ENCODE measurements at regions not wholly inside any gene's neighbourhood (a gene's known extent, or its start where the extent isn't known, plus 50 kb on each side); places are given as distances from the start of the nearest gene placed in this dataset.

DNA sequence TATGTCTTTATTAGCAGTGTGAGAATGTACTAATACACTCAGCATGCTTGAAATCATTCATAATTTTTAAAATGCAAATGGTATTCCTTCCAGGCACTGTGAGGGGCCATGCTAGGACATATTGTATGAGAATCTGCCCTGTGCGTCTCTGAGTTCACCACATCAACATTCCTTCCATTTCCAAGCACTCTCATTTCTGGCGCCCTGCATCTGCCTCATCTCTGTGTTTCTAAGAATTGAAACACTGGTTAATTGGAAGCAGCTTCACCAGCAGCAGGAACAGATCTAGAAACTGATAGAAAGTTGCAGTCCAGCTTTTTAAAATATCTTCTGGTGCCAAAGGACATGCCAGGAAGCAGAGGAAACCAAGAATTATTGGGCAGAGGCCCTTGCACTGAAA, 555.9 kb upstream of the DPP6 start:
- Mint-ChIP-seq H3K9me3 (peaks cover 11% of the 10 kb centered on the region), H3K27ac (no peak overlapping the region), H3K27me3 (ENCODE audit: low read depth) (no peaks in the 10 kb centered on the region), H3K4me1 (ENCODE audit: low read depth) (no peaks in the 10 kb centered on the region), H3K4me3 (no peak overlapping the region), H3K36me3 (ENCODE audit: low read depth) (no peaks in the 10 kb centered on the region)
- intact Hi-C loops (cut with micrococcal nuclease) = no loop called here
- CTCF ChIA-PET = no interaction called here
- DNase-seq = no peak

DNA sequence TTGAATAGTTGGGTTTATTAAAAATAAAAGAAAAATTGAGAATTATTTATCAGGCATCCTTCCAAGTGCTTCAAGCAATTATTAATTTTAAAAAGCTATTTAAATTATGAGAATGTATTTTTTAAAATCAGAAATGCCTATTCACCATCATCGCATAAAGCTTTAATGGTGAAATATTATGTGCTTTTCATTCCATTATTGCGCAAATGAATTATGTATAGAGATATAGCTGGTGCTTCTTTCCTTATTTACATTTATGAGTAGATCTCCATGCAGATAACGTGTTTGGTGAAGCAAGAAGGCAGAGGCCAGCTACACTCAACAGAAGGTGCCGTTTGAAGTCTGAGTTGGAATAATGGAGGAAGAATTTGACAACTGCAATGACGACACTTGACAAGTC, 549.1 kb upstream of the DPP6 start:
- Mint-ChIP-seq H3K36me3 (ENCODE audit: low read depth) (no peaks in the 10 kb centered on the region), H3K4me1 (ENCODE audit: low read depth) (no peaks in the 10 kb centered on the region)
- no peak for DNase-seq

GRCh38 chr7:153504288-153505075, 547.7 kb upstream of the DPP6 start:
- intact Hi-C loops (cut with micrococcal nuclease) = no loop called here
- no peak for DNase-seq
- no peaks in the 10 kb centered on the region for H3K36me3 Mint-ChIP-seq (ENCODE audit: low read depth)
- H3K27ac Mint-ChIP-seq = no peak overlapping the region
- no peaks in the 10 kb centered on the region for H3K27me3 Mint-ChIP-seq (ENCODE audit: low read depth)
- H3K9me3 Mint-ChIP-seq = peaks cover 12% of the 10 kb centered on the region
- CTCF ChIA-PET = no interaction called here
- H3K4me1 Mint-ChIP-seq (ENCODE audit: low read depth) = no peaks in the 10 kb centered on the region
- H3K4me3 Mint-ChIP-seq = no peak overlapping the region

More for the DNA sequence above, 549.1 kb upstream of the DPP6 start:
- H3K4me3 Mint-ChIP-seq = no peak overlapping the region
- H3K27ac Mint-ChIP-seq = no peak overlapping the region
- intact Hi-C loops (cut with micrococcal nuclease) = no loop called here
- no peaks in the 10 kb centered on the region for H3K27me3 Mint-ChIP-seq (ENCODE audit: low read depth)
- H3K9me3 Mint-ChIP-seq = peaks cover 15% of the 10 kb centered on the region
- CTCF ChIA-PET = no interaction called here

DNA sequence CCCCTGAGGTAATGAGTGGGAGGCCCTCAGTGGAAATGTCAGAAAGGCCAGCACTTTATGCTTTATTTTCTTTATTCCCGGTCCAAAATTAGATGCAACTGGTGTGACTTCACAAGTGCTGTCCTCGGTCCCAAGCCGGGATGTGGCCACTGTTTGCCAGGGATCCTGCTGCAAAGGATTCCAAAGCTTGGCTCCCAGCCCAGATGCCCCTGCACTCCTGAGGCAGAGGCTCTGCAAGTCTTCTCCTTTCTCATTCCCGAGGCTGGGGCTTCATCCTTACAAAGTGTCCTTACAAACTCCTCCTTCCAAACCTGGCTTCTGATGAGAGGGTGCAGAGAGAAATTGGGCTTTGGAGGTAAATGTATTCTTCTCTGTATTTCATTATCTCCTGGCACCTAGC, 544.3 kb upstream of the DPP6 start:
- DNase-seq = no peak
- Mint-ChIP-seq H3K27me3 (ENCODE audit: low read depth) (no peaks in the 10 kb centered on the region), H3K9me3 (no peaks in the 10 kb centered on the region), H3K4me1 (ENCODE audit: low read depth) (no peaks in the 10 kb centered on the region), H3K27ac (no peak overlapping the region), H3K36me3 (ENCODE audit: low read depth) (no peaks in the 10 kb centered on the region), H3K4me3 (no peak overlapping the region)
- intact Hi-C loops (cut with micrococcal nuclease) = no loop called here
- CTCF ChIA-PET = no interaction called here

DNA sequence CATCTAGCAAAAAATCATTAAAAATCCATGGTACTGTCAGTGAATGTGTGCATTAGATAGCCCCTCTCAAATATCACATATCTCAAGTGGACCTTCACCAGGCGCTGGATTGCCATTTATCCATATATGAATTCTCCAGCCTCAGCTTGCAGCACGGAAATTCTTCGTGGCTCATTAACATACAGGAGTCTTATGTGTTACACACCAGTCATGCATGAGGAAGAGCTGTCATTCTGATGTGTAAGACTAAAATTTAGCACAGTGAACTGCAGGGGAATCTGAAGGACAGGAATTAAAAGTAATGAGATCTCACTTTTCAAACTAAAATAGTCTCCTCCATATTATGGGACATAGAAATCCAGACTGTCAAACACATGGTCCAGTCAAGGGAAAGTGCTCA, 542.4 kb upstream of the DPP6 start:
- no peak for DNase-seq
- Mint-ChIP-seq H3K4me3 (no peak overlapping the region), H3K27me3 (ENCODE audit: low read depth) (no peaks in the 10 kb centered on the region)

GRCh38 chr7:153510674-153511073, 541.5 kb upstream of the DPP6 start:
- H3K27ac Mint-ChIP-seq = no peak overlapping the region
- H3K9me3 Mint-ChIP-seq = peaks cover 2% of the 10 kb centered on the region
- intact Hi-C loops (cut with micrococcal nuclease) = no loop called here
- no peak for DNase-seq
- CTCF ChIA-PET = no interaction called here
- H3K36me3 Mint-ChIP-seq (ENCODE audit: low read depth) = no peaks in the 10 kb centered on the region
- no peaks in the 10 kb centered on the region for H3K4me1 Mint-ChIP-seq (ENCODE audit: low read depth)
- no peaks in the 10 kb centered on the region for H3K27me3 Mint-ChIP-seq (ENCODE audit: low read depth)
- no peak overlapping the region for H3K4me3 Mint-ChIP-seq

More for the DNA sequence above, 542.4 kb upstream of the DPP6 start:
- Mint-ChIP-seq H3K36me3 (ENCODE audit: low read depth) (no peaks in the 10 kb centered on the region), H3K27ac (no peak overlapping the region), H3K4me1 (ENCODE audit: low read depth) (no peaks in the 10 kb centered on the region), H3K9me3 (peaks cover 2% of the 10 kb centered on the region)
- intact Hi-C loops (cut with micrococcal nuclease) = no loop called here
- CTCF ChIA-PET = no interaction called here

DNA sequence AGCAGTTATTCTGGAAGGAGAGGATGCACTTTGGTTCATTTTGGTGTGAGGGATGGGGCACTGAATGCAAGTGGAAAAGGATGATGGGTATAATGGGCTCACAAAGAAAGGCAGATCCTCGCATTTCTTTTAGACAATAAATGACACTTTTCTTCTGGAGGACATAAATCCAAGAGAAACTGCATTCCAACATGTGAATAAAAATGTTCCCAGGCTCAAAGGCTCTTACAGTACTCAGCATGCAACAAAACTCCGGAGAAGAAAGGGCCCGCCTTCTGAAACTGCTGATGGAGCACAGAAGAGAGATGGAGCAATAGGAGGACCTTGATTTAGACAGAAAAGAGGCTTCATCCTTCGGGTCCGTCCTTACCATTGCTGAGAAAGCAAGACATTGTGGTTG, 538.2 kb upstream of the DPP6 start:
- Mint-ChIP-seq H3K4me3 (no peak overlapping the region), H3K36me3 (ENCODE audit: low read depth) (no peaks in the 10 kb centered on the region), H3K27me3 (ENCODE audit: low read depth) (no peaks in the 10 kb centered on the region), H3K27ac (no peak overlapping the region), H3K4me1 (ENCODE audit: low read depth) (no peaks in the 10 kb centered on the region), H3K9me3 (peaks cover 7% of the 10 kb centered on the region)
- no peak for DNase-seq
- CTCF ChIA-PET = no interaction called here
- intact Hi-C loops (cut with micrococcal nuclease) = no loop called here

- Mint-ChIP-seq H3K27me3 (ENCODE audit: low read depth) (no peaks in the 10 kb centered on the region), H3K4me1 (ENCODE audit: low read depth) (no peaks in the 10 kb centered on the region), H3K36me3 (ENCODE audit: low read depth) (no peaks in the 10 kb centered on the region), H3K27ac (no peak overlapping the region), H3K9me3 (peaks cover 7% of the 10 kb centered on the region), H3K4me3 (no peak overlapping the region)
- CTCF ChIA-PET = no interaction called here
- no peak for DNase-seq
- intact Hi-C loops (cut with micrococcal nuclease) = no loop called here
Observed at GRCh38 chr7:153515359-153515758, 536.8 kb upstream of the DPP6 start.

DNA sequence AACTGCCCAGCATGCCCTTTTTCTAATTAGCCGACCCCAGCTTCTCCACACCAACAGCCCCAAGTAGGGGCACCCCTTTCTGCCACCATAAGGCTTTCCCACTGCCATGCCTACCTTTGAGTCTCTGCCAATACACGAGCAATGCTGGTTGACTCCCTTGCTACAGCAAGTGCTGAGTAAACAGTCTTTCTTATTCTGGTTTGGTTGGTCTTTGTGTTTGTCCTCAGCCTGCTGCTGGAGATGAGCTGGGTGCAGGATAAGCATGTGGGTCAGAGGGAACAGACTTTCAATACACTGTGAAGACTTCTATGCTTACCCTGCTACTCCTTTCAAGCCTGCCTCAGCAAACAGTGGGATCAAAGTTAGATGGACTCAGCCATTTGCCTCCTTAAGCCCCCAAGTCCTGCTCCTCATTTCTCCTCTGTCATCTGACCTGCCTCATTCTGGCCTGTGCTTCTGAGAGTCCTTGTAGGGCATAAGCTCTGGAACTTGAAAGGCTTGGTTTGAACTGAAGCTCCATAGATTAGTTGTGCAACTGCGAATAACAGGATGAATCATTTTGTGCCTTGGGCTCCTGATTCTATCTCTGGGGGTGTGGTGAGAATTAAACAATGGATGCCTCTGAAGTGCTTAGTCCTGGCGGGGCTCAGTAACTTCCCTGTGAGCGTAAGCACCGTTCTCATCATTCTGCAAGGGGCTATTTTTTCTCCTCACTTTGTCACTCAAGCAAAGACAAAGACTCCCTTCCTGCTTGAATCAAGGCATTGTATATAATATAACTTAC, 533.8 kb upstream of the DPP6 start:
- DNase-seq = no peak
- Mint-ChIP-seq H3K9me3 (peaks cover 9% of the 10 kb centered on the region), H3K4me3 (no peak overlapping the region), H3K4me1 (ENCODE audit: low read depth) (no peaks in the 10 kb centered on the region), H3K27me3 (ENCODE audit: low read depth) (no peaks in the 10 kb centered on the region), H3K27ac (no peak overlapping the region), H3K36me3 (ENCODE audit: low read depth) (no peaks in the 10 kb centered on the region)
- intact Hi-C loops (cut with micrococcal nuclease) = no loop called here
- CTCF ChIA-PET = no interaction called here

DNA sequence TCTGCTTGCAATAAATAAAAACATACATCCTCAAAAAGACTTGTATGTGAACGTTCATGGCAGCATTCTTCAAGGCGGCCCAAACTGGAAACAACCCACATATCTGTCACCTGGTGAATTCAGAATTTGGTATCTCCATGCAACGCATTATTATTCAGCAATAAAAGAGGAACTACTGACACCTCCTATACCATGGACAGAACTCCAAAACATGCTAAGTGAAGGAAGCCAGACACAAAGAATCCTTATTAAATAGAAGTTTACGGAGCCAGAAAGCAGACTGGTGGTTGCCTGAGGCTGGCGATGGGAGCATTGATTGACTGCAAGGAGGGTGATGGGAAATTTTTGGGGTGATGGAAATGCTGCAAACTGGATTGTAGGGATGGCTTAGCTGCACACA, 530.8 kb upstream of the DPP6 start:
- no peak overlapping the region for H3K27ac Mint-ChIP-seq
- H3K36me3 Mint-ChIP-seq (ENCODE audit: low read depth) = no peaks in the 10 kb centered on the region
- H3K9me3 Mint-ChIP-seq = peaks cover 7% of the 10 kb centered on the region
- intact Hi-C loops (cut with micrococcal nuclease) = no loop called here
- H3K4me1 Mint-ChIP-seq (ENCODE audit: low read depth) = no peaks in the 10 kb centered on the region
- no peak overlapping the region for H3K4me3 Mint-ChIP-seq
- H3K27me3 Mint-ChIP-seq (ENCODE audit: low read depth) = no peaks in the 10 kb centered on the region
- CTCF ChIA-PET = no interaction called here
- no peak for DNase-seq

DNA sequence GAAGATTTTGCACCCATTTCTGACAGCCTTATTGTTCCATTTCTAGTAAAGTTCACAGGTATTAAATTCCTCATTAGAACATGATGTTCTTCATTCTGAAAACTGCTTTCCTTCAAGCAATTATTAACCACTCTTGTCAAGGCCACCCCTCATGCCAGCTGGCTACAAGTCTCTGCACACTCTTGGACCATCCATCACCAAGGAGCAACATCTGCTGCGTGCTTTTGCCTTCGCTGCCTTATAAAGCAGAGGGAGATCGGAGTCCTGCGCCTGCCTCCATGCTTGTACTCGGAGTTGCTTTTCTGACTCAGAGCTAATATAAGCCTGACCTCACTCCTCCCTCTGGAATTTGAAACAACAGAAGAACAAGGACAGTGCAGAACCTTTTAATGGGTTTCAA, 529.9 kb upstream of the DPP6 start:
- CTCF ChIA-PET = interaction anchor here (0.7 kb wide), 1 partner anchor 452 kb away, joined by 3 read pairs; no protein-coding TSS in a partner anchor
- no peaks in the 10 kb centered on the region for H3K36me3 Mint-ChIP-seq (ENCODE audit: low read depth)
- no peak overlapping the region for H3K4me3 Mint-ChIP-seq
- no peak overlapping the region for H3K27ac Mint-ChIP-seq
- no peaks in the 10 kb centered on the region for H3K4me1 Mint-ChIP-seq (ENCODE audit: low read depth)
- peaks cover 7% of the 10 kb centered on the region for H3K9me3 Mint-ChIP-seq
- DNase-seq = no peak
- H3K27me3 Mint-ChIP-seq (ENCODE audit: low read depth) = no peaks in the 10 kb centered on the region
- intact Hi-C loops (cut with micrococcal nuclease) = no loop called here

DNA sequence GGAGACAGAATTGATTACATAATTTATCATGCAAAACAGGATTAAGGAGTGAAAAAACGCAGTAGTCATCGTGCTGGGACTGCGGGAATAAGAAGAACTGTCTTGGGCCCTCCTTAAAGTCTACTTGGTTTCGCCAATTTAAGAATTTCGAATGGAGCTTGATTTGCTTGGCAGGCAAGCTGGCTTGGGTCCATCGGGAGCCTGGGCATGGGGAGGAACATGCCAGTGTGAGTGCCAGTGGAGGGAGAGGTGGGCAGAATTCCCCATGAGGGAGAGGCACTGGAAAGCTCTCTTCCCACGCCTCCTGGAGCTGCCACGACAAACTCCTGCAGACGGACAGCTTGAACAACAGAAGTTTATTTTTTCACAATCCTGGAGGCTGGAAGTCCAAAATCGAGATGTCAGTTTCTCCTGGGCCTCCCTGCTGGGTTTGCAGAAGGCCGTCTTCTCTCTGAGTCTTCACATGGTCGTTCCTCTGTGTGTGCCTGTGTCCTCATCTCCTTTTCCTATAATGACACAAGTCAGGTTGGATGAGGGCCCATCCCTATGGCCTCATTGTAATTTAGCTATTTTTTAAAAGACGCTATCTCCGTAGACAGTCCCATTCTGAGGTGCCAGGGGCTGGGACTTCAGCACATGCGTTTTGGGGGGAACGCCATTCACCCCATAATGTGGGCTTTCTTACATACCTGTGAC, 528.7 kb upstream of the DPP6 start:
- H3K9me3 Mint-ChIP-seq = peaks cover 5% of the 10 kb centered on the region
- intact Hi-C loops (cut with micrococcal nuclease) = no loop called here
- H3K27me3 Mint-ChIP-seq (ENCODE audit: low read depth) = no peaks in the 10 kb centered on the region
- H3K4me3 Mint-ChIP-seq = no peak overlapping the region
- CTCF ChIA-PET = no interaction called here
- no peaks in the 10 kb centered on the region for H3K36me3 Mint-ChIP-seq (ENCODE audit: low read depth)
- H3K4me1 Mint-ChIP-seq (ENCODE audit: low read depth) = no peaks in the 10 kb centered on the region
- DNase-seq = no peak
- no peak overlapping the region for H3K27ac Mint-ChIP-seq

All from activated naive CD4-positive, alpha-beta T cell treated with anti-CD3 and anti-CD28 coated beads for 36 hours (primary cell).